ENCODE measurements at regions not wholly inside any gene's neighbourhood (a gene's known extent, or its start where the extent isn't known, plus 50 kb on each side); places are given as distances from the start of the nearest gene placed in this dataset.

DNA sequence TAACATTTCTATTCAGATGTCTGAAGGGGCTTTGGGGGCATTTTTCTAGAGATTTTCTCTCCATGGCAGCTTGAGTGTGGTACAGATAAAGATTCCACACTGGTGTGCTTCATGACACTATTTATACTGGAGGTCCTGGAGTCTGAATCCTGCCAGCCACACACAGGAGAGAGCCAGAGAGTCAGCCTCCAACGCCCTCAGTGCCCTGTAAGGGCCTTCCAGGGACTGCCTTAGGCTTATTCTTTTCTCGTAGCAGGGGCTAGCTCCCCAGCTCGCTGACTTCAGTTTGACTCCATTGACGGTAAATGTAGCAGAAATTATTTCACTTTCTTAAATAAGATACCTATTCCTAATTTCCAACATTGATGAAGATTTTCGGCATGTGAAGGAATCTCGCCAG, 100.9 kb downstream of the VSTM2A start:
- TF ChIP-seq EZH2 (IDR thresholded peaks at IDR 0.05; ENCODE audit: borderline replicate concordance, low read depth, low read length, severe bottlenecking) (no peak), CTCF (IDR thresholded peaks at IDR 0.05; ENCODE audit: borderline replicate concordance, extremely low read depth, low read length, poor library complexity, severe bottlenecking) (no peak)
